CD4-positive, alpha-beta T cell treated with Interleukin-2 at 100 ng/mL for 4 hours (primary cell): ENCODE measurements at regions not wholly inside any gene's neighbourhood (a gene's known extent, or its start where the extent isn't known, plus 50 kb on each side); places are given as distances from the start of the nearest gene placed in this dataset.

ENCODE experiments used
- DNase-seq: peaks from one replicate; pipeline ENCODE4 v3.0.0-alpha.2; 2020; ENCODE audit warnings: low spot score

DNA sequence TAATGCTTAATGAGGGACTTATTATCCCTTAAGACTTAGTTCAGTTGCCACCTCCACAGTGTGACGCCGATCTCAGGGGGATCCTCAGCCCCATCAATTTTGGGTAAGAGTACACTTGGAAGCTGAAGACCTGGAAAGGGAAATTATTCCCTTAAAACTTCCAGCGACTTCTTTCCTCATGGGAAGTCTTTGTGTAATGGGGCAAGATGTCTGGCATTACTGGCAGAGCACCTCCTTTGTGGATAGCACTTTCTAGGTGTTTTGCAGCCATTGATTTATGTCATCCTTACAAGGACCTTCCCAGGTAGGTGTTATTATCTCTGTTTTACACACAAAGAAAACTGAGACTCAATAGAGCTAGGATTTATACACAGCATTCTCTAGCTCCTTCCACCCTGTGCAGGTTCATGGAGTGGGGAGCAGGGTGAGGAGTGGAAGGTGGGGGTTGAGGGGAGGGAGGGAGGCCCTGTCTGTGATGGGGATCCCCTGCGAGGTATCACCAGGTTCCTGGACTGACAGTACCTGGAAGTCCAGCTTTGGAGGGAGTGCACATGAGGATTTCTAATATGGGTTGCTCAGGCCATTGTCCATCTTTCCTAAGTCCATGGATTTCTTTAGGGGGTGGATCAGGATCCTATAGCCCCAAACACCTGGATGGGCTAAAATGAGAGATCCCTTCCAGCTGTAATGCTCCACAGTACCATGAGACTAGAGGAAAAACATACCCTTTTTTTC lies 79.4 kb downstream of the MYCN start:
- no peak for DNase-seq

DNA sequence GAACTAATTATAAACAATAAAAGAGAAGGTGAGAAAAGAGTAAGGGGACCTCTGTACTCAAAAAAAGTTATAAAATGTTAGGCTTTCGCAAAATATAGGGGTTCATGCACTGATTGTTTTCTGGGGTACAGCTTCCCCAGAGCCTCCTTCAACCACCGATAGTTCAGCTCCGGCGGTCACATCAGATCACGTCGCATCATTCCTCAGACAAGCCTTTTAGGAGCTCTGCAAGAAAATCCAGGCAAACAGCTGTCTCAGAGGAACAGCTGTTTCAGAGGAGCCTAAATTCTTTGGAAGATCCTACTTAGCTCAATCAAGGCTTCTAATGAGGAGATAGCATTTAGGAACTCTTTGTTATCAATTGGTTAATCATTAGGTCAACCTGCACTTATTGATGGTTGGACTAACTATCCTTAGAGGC lies 78.7 kb downstream of the MYCN start:
- no peak for DNase-seq

DNA sequence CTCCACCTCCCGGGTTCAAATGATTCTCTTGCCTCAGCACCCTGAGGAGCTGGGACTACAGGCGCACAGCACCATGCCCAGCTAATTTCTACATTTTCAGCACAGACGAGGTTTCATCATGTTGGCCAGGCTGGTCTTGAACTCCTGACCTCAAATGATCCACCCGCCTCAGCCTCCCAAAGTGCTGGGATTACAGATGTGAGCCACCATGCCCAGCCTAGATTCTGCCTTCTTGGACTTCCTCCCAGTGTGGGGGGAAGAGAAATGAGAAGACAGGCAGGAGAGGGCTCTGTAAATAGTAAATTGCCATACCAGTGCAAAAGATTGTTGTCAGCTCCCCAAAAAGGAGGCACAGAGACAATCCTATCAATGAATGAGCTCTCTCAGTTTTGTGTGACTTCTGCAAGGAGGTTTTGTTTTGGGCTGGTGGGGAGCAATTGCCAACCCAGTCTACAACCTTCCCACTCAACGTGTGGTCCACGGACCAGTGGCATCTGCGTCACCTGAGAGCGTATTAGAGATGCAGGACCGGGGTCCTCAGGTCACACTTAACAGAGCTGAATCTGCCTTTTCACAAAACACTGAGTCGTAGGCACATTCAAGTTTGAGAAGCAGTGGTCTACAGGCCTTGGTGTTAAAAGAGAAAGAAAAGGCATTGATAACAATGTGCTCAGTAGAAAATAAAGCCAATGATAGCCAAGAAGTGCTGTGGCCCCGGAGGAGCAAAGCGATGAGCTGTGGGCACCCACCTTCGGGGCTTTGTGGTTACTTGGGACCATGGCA lies 78.1 kb downstream of the MYCN start:
- DNase-seq = no peak

DNA sequence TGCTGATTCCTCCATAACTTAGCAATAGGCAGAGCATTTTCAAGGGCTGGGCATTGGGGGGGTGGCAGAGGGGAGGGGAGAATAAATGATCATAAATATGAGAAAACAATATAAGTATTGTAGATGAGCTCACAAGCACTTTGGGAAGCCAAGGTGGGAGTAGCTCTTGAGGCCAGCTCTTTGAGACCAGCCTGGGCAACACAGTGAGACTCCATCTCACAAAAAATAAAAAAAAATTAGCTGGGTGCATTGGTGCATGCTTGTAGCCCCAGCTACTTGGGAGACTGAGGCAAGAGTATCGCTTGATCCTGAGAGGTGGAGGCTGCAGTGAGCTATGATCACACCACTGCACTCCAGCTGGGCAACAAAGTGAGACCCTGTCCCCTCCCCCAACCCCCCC lies 75.9 kb downstream of the MYCN start:
- DNase-seq = no peak

DNA sequence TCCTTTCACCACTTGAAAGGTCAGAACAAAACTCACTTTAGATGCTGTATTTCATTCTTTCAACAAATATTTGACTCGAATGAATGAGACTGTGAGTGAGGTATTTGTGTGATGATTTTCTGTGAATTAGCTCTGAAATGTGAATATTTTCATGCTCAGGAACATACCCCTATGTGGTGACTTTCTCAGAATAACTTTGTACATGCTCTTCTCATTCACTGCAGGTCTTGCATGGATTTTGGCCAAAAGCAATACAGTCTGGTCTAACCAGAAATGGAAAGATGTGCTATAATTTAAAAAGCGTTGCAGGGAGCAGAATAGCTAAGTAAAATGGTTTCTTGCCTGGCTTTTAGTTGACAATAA lies 75.5 kb downstream of the MYCN start:
- no peak for DNase-seq

DNA sequence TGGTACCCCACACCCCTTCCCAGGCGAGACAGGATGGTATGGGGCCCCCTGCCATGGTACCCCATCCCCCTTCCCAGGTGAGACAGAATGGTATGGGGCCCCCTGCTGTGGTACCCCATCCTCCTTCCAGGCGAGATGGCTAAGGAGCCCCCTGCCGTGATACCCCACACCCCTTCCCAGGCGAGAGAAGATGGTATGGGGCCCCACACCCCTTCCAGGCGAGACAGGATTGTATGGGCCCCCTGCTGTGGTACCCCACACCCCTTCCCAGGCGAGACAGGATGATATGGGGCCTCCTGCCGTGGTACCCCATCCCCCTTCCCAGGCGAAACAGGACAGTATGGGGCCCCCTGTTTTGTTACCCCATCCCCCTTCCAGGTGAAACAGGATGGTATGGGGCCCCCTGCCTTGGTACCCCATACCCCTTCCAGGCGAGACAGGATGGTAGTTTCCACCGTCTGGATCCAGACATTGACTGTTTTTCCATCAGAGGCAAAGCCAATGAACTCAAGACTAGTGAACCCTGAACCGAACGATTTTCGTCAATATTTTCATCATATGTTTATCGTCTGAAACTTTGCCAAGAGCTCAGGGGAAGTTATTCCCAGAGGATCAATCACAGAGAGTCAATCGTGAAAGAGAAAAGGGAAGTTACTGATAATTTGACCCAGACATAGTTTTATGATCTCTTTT lies 75.0 kb downstream of the MYCN start:
- DNase-seq = no peak

DNA sequence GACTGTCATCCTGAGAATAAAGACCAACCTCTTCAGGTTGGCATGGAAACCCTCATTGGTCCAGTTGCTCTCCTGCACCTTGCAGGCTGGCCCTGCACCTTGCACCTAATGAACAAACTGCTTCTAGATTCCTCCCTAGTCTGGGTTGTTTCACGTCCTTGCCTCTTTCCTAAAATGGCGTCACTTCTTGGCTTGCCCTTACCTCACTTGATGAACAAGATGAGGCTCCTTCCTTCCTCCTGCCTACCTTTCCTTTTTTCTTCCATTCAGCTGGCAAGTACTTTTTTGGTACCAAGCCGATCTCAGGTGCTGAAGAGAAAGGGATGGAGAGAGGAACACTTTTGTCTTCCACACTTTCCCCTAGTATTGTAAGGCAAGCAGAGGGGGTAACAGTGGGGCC lies 74.5 kb downstream of the MYCN start:
- DNase-seq = no peak

DNA sequence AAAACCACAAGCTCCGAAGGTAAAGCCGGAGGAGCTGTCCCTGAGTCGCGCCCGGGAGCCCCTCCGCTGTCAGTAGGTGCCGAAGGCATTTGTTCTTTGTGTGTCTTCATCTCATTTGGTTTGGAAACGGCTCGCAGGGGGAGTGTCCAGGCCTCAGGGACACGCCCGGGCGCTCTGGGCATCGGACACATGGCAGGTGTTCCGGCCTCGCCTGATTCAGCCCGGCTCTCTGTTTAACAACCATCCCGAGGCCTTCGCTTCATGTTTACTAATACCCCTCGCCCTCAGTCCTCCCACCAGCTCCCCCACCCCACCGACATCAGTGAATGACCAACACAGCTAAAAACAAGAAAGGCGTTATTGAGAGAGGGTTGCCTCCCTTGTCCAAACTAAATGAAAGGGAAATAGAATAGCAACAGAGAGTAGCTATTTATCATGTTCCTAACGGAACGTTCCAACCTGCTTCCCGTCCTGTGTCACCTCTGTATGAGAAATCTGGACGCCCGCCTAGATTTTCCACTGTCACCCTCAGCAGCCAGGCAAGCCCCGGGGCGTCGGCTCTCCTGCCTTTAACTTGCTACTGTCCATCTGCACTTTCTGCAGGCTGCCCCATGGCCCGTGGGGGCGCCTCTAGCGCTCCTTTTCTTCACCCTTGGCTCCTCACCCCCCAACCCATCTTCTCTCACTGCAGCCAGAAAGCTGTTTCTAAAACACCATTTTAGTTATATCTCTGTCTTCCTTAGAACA lies 73.9 kb downstream of the MYCN start:
- no peak for DNase-seq

DNA sequence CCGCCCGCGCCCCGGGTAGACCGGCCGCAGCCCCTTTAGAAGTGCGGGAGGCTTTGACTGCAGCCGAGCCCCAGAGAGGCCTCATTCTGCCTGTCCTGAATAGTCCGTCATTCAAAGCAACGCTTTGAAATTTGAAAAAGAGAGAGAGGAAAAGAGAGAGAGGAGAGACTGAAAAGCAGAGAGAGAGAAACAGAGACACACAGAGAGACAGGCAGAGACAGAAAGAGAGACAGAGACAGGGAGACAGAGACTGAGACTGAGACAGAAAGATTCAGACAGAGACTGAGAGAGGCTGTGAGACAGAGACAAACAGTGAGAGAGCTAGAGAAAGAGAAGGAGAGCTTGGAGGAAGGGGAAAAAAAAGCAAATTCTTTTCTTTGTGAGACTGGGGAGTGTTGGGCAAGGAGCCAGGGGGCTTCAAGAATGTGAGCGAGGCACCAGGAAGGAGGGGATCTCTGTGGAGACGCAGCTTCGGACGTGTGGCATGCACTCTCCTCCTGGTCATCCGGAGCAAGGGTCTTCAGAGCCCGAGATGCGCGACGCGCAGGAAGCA lies 73.1 kb downstream of the MYCN start:
- no peak for DNase-seq

DNA sequence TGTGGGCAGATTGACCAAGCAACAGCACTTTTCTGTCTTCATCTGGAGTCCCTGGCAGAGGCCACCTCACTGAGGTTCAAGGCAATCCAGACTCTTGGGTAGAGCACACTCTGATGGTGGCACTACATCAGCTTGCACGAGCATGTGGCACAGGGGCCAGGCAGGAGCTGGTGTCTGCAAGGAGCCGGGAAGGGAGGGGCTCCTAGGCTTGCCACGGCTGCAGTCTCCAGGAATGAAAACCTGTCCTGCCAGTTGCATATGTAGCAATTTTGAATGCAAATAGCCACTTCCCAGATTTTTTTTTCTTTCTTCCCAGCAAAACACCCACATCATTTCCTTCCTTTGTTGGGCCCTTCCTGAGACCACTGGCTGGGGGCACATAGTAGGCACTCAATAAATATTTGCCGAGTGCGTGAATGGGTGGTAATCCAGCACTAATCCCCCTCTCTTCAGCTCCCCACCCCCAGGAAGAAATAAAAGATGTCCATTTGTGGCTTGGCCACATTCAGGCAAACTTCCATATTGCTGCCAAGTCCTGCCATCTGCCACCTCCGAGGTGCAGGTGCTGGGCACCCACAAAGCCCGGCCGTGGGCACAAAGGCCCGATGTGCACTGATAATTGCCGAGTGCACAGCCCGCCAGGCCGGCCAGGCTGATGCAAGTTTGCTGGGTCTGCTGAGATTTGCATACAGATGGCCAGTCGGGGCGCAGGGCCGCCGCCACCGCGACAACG lies 72.4 kb downstream of the MYCN start:
- DNase-seq = no peak

DNA sequence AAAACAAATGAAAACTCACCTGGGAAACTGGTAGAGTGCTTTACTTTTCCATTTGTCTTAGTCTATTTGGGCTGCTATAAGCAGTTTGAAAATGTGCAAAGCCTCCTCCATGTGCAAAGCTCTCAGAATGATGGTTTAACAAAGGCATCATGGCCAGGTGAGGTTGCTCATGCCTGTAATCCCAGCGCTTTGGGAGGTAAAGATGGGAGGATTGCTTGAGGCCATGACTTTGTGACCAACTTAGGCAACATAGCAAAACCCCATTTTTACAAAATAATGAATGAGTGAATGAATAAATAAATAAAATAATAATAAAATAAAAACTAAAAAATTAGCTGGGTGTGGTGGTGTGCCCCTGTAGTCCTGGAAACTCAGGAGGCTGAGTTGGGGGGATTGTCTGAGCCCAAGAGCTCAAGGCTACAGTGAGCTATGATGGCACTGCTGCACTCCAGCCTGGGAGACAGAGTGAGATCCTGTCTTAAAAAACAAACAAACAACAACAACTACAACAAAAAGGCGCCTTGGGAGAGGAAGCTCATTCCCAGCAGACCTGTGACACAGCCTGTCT lies 71.8 kb downstream of the MYCN start:
- DNase-seq = no peak

DNA sequence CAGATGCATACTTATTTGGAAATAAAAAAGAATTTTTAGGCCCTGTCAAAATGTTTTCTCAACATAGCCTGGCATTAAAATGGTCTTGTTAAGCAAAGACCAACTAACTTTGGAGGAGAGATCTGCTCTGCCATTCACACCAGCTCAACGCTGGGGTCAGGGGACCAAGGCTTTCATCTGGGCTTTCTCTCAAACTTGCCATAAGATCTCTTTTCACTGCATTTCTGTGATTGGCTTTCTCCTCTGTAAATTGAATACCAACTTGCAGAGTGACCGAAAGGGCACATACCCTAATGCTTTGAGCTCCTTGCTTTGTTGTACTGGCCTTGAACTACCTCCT lies 71.2 kb downstream of the MYCN start:
- no peak for DNase-seq

DNA sequence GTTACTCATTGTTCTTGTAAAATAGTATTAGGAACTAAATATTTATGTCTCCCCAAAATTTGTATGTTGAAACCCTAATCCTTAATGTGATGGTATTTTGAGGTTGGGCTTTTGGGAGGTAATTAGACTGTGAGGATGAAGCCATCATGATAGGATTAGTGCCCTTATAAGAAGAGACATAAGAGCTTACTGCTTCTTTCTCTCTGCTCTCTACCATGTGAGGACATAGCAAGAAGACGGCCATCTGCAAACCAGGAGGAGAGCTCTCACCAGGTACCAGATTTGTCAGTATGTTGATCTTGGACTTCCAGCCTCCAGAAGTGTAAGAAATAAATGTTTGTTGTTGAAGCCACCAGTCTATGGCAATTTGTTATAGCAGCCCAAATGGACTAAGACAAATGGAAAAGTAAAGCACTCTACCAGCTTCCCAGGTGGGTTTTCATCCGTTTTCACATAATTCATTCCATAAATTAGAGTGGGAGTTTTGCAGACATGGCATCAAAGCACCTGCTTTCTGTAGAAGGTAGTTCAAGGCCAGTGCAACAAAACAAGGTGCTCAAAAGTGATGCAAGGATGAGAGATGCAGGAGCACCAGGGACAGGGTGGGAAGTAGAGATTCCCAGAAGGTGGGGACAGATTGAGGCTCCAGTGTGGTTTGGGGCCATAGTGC lies 70.7 kb downstream of the MYCN start:
- DNase-seq = no peak

DNA sequence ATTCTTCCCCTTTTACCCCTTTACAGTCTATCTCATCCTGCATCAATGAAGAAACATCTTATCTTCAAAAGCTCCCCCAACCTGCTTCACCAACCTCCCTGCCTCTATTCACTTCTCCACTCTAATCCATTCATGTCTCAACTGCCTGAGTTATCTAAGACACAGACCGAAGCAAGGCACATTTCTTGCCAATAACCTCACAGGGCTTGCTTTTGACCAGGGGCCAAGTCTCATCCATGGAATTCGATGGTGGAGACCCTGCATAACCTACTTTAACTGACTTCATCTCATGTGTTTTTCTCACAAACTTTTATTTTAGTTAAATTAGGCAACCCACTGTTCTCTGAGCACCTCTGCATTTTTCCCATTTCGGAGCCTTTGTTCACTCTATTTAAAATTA lies 69.7 kb downstream of the MYCN start:
- DNase-seq = no peak

DNA sequence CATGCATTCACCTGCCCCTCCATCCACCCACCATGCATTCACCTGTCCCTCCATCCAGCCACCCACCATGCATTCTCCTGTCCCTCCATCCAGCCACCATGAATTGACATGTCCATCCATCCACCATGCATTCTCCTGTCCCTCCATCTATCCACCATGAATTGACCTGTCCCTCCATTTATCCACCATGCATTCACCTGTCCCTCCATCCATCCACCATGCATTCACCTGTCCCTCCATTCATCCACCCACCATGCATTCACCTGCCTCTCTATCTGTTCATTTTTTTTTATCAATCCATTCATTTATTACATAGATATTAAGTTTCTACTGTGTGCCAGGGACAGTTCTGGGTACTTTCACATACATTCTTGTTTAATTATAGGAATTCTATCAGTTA lies 69.2 kb downstream of the MYCN start:
- no peak for DNase-seq

DNA sequence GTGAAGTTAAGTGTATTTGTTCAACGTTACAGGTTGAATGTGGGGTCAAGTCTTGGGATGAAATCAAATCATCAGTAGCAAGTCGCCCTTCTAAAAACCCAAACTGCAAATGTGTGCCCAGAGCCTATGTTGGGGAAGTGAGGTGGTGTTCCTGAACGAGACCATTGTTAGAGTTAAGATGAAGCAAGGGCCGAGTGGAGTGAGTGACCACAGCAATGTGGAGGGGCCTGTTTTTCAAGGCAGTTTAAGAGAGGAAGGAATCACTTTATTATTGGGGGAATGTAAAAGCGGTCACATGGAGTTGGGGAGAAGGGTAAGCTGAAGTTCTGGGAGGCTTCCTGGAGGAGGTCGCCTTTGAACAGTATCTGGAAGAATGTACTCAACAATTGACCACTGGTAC lies 68.5 kb downstream of the MYCN start:
- no peak for DNase-seq

DNA sequence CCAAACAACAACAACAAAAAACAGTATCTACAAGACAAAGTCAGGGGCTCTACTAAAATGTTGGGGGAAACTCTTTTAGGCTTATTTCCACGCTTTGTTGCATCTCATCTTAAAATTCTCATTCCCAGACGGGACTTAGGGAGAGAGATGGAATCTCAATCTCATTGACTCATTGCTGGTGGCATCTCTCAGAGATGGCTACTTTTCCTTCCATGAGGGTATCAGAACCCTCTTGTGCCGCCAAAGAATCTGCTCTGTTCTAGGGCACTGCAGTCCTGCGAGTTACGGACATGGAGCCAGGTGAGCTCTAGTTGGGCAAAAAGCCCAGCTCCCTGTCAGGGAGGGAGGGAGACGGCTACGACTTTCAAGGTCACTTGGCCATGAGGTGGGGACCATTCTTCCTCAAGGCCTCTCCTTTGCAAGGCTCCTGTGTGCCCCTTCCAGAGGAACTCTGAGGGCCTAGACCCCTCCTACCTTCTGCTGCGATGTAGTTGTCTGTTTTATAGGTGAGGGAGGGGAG lies 68.0 kb downstream of the MYCN start:
- DNase-seq = no peak

DNA sequence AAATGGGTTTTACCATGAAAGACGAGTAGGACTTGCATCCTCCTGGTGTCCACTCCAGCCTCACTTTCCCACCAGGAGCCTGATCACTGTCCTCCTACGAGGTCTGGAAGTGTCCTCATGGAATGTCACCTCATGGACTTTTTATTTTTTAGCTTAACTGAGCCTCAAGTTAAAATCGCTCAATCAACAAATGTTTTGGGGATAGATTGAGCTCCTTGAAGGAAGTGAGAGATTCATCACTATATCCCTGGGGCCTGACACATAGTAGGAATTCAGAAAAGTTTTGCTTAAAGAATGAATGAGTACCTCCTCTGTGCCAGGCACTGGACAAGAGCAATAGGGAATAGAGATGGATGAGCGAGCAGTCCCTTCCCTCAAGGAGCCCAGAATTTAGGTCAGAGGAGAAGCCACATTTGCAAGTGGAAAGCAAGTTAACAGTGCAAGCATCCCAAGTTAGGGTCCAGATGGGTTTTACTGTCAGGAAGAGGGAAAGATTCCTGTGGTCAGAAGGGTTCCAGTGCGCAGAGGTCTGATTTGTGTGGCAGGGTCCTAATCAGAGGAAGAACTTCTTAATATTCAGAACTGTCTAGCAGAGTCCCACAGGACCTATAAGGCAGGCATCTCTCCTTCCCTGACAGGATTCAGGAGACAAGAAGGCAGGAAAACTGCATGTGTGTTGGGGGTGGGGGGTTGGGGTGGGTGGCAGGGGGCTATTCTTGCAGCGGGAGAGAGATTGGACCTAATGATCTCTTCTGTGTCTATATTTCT lies 67.0 kb downstream of the MYCN start:
- no peak for DNase-seq

DNA sequence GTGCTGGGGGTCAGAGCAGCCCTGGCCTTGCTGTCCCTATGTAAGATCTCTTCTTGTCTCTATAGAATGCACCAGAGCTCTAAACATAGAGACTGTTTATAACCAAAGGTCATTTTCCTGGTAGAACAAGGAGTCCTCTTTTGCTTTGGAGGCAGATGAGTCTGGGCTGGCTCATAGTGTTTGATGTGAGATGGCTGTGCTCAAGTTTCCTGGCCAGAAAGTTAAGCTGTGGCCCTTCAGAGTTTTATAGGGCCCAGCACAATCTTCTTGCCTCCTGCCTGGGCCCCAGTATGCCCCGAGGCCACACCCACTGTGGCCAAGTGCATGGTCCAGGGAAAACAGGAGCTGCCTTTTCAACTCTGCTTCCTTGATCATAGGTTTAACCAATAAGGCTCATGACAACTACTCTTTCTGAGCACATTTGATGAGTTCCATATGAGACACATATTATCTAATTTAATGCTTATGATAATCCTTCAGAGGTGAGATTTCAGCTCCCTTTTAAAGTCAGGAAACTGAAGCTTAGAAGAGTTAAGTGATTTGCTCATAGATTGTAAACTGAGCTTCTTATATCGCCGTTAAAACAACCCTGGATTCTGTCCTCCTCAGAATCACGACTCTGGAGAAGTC lies 66.3 kb downstream of the MYCN start:
- no peak for DNase-seq
